Central memory CD8-positive, alpha-beta T cell (primary cell): ENCODE measurements at regions not wholly inside any gene's neighbourhood (a gene's known extent, or its start where the extent isn't known, plus 50 kb on each side); places are given as distances from the start of the nearest gene placed in this dataset.
"Not testable (repeated sequence)": the region's sequence is repeated elsewhere in the genome, so short reads cannot be mapped to it uniquely, and the experiment has no call there.

Source experiments
- ATAC-seq: fragments of 150-1000 bp; cut with Tn5 transposase; replicated peaks from 2 replicates; pipeline ENCODE4 v1.10.0; 2022; ENCODE audit warnings: mild to moderate bottlenecking, moderate FRiP score, moderate number of reproducible peaks; ENCODE audit not compliant: poor library complexity, severe bottlenecking; ENCODE audit errors: extremely low read depth
- DNase-seq, 2 donors: peaks; one replicate each; pipeline ENCODE4 v3.0.0; 2021; ENCODE audit warnings: low spot score in 2 of 2
- H3K27ac Mint-ChIP-seq: one replicate; pipeline ENCODE4 v1.8.0; 2022; ENCODE audit warnings: low read depth, mild to moderate bottlenecking, moderate library complexity, mixed read lengths
- H3K27me3 Mint-ChIP-seq: one replicate; pipeline ENCODE4 v1.8.0; 2022; ENCODE audit warnings: mixed read lengths
- H3K36me3 Mint-ChIP-seq: one replicate; pipeline ENCODE4 v1.8.0; 2022; ENCODE audit warnings: mild to moderate bottlenecking, moderate library complexity, mixed read lengths; ENCODE audit not compliant: insufficient read depth
- H3K4me1 Mint-ChIP-seq: one replicate; pipeline ENCODE4 v1.8.0; 2022; ENCODE audit warnings: mixed read lengths
- H3K4me3 Mint-ChIP-seq: one replicate; pipeline ENCODE4 v1.8.0; 2022; ENCODE audit warnings: mild to moderate bottlenecking, moderate library complexity, mixed read lengths
- H3K9me3 Mint-ChIP-seq: one replicate; pipeline ENCODE4 v1.8.0; 2022; ENCODE audit warnings: mixed read lengths

DNA sequence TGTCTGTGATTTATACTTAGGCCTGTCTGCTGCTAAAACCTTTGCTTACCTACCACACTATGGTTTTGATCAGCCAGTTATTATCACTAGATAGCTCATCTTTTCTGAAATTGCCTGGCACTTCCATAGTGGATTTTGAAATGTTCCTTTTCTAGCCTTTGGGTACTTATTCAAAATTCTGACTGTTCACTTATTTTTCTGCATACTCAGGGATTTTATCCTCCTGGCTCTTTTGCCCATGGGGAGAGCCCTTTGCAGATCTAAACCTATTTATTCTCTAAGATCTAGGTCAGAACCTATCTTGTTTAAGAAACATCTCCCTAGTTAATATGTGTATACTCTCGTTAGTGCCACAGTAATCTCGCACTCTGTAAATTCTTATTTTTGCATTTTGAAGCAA lies 103.5 kb upstream of the C9orf72 start:
- Mint-ChIP-seq H3K36me3 (no peaks in the 10 kb centered on the region), H3K9me3 (no peaks in the 10 kb centered on the region), H3K27me3 (peaks cover 23% of the 10 kb centered on the region), H3K4me1 (no peaks in the 10 kb centered on the region), H3K4me3 (no peak overlapping the region), H3K27ac (no peak overlapping the region)
- ATAC-seq, result no peak
- DNase-seq, result no peak

DNA sequence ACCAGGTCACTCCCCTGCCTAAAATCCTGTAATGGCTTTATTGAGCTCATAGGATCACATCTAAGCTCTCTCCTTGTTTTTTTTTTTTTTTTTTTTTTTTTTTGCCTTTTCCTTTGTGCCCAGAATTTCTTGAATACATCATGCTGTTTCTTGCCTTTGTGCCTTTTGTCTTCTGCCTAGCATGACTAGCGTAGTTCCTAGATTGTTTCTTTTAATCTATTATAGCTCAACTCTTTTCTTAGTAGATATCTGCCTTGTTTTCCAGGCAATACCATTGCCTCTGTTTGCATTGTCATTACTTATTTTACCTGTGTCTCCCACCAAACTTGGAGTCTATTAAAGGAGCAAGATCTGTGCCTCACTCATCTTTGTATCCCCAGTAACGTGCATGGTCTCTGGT lies 106.1 kb upstream of the C9orf72 start:
- no peak overlapping the region for H3K27ac Mint-ChIP-seq
- no peaks in the 10 kb centered on the region for H3K9me3 Mint-ChIP-seq
- ATAC-seq, result no peak

DNA sequence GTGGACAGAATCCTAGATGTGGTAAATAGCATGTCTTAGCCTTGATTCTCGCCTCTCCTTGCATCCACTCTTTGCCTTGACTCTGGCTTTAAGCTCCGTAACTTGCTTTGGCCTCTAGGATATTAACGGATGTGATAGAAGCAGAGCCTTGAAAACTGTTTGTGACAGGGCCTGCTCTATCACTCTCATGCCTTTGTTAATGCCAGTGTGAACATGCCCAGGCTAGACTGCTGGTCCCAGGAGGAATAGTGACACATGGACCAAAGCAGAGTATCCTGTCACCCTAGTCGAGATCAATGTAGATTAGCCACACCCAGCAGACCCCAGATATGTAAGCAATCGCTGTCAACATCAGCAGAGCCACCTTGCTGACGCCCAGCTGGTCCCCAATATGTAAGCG lies 109.9 kb upstream of the C9orf72 start:
- Mint-ChIP-seq H3K27ac (no peak overlapping the region), H3K9me3 (no peaks in the 10 kb centered on the region), H3K36me3 (no peaks in the 10 kb centered on the region), H3K4me1 (no peaks in the 10 kb centered on the region), H3K27me3 (peaks cover 11% of the 10 kb centered on the region), H3K4me3 (no peak overlapping the region)
- ATAC-seq (no peak), DNase-seq (no peak)

More for the DNA sequence above, 106.1 kb upstream of the C9orf72 start:
- Mint-ChIP-seq H3K4me3 (no peak overlapping the region), H3K4me1 (no peaks in the 10 kb centered on the region), H3K27me3 (peaks cover 12% of the 10 kb centered on the region), H3K36me3 (no peaks in the 10 kb centered on the region)
- no peak for DNase-seq

DNA sequence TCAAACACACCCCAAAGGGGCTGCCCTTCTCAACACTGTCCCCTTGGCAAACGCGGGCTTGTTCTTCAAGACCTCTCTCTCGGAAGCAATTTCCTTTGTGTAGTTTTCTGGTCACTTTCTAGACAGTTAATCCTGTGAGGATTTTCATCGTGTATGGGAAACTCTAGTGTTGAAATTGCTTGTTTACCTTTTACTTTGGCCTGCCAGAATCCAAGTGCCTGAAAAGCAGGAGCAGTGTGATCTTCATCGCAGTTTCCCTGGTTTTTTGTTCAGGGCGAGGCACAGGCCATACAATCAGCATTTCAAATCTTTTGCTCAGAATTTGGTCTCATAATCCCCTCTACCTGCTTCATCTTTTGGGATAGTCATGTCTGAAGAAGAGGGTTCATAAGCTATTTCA lies 115.7 kb upstream of the C9orf72 start:
- H3K4me3 Mint-ChIP-seq, result no peak overlapping the region
- H3K4me1 Mint-ChIP-seq, result no peaks in the 10 kb centered on the region
- ATAC-seq, result no peak
- H3K9me3 Mint-ChIP-seq, result peaks cover 4% of the 10 kb centered on the region
- no peak for DNase-seq
- no peaks in the 10 kb centered on the region for H3K36me3 Mint-ChIP-seq
- H3K27ac Mint-ChIP-seq, result no peak overlapping the region
- peaks cover 20% of the 10 kb centered on the region for H3K27me3 Mint-ChIP-seq

DNA sequence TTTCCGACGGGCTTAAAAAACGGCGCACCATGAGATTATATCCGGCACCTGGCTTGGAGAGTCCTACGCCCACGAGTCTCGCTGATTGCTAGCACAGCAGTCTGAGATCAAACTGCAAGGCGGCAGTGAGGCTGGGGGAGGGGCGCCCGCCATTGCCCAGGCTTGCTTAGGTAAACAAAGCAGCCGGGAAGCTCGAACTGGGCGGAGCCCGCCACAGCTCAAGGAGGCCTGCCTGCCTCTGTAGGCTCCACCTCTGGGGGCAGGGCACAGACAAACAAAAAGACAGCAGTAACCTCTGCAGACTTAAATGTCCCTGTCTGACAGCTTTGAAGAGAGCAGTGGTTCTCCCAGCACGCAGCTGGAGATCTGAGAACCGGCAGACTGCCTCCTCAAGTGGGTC lies 117.5 kb upstream of the C9orf72 start:
- not testable (repeated sequence) for H3K4me3 Mint-ChIP-seq, H3K36me3 Mint-ChIP-seq, DNase-seq, H3K4me1 Mint-ChIP-seq, ATAC-seq, H3K9me3 Mint-ChIP-seq, H3K27ac Mint-ChIP-seq
- peaks cover 20% of the 10 kb centered on the region for H3K27me3 Mint-ChIP-seq

DNA sequence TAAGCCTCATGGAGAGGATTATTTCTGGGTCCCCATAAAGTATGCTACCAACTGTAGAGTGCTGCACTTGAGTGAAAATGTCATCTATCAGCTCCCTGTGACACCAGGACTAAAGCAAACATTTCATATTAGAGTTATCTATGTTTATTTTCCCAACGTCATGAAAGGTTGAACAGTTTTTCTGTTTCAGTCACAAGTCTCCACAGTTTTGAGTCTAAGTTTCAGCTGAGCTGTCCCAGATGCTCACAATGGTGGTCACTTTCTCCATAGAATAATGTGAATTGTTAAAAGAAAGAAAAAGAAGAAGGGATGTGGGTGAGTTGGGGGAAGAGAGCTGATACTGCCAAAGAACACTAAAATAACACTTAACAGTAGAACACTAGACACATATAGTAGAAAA lies 126.3 kb upstream of the C9orf72 start:
- H3K4me3 Mint-ChIP-seq, result no peak overlapping the region
- ATAC-seq (no peak), DNase-seq (no peak)
- no peaks in the 10 kb centered on the region for H3K4me1 Mint-ChIP-seq
- H3K27ac Mint-ChIP-seq, result no peak overlapping the region
- H3K9me3 Mint-ChIP-seq, result no peaks in the 10 kb centered on the region
- H3K27me3 Mint-ChIP-seq, result no peaks in the 10 kb centered on the region
- H3K36me3 Mint-ChIP-seq, result no peaks in the 10 kb centered on the region

DNA sequence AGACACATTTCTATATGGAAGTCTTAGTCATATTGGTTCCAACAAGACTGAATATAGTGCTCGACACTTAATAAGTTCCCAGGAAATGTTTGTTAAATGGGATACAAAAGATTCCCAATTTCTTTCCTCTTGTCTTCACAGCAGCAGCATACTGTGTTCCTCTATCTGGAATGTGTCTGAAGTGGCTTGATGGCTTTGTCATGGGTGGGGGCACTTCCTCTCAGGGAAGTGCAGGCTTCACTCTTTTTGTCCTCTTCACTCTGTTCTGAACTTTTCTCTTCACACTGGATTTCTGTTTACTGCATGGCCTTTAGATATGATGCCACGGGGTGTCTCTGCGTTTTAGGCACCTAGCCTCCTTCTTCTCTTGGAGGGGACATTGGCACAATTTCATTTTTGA lies 127.7 kb upstream of the C9orf72 start:
- Mint-ChIP-seq H3K4me3 (no peak overlapping the region), H3K27me3 (no peaks in the 10 kb centered on the region), H3K9me3 (no peaks in the 10 kb centered on the region), H3K27ac (no peak overlapping the region), H3K4me1 (no peaks in the 10 kb centered on the region), H3K36me3 (no peaks in the 10 kb centered on the region)
- DNase-seq (no peak), ATAC-seq (no peak)

DNA sequence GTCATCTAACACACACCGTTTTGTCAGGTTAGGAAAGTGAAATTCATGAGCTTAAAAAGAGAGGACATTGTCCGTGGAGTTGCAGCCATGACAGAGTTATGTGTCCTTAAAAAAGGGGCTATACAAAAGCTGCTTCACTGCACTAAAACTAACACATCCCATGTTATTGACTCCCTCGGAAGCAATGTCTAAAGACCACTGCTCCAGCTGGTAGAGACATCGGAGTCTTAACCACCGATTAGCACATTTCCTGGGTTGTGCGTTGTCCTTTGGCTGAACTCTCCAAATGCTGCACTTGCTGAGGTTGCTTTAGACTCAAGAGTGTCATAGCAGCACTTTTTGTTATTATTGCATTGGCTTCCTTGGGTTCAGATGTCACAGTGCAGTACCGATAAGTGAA lies 128.3 kb upstream of the C9orf72 start:
- no peaks in the 10 kb centered on the region for H3K4me1 Mint-ChIP-seq
- H3K4me3 Mint-ChIP-seq, result no peak overlapping the region
- H3K36me3 Mint-ChIP-seq, result no peaks in the 10 kb centered on the region
- H3K27me3 Mint-ChIP-seq, result no peaks in the 10 kb centered on the region
- no peak overlapping the region for H3K27ac Mint-ChIP-seq
- ATAC-seq, result no peak
- no peak for DNase-seq
- H3K9me3 Mint-ChIP-seq, result no peaks in the 10 kb centered on the region

DNA sequence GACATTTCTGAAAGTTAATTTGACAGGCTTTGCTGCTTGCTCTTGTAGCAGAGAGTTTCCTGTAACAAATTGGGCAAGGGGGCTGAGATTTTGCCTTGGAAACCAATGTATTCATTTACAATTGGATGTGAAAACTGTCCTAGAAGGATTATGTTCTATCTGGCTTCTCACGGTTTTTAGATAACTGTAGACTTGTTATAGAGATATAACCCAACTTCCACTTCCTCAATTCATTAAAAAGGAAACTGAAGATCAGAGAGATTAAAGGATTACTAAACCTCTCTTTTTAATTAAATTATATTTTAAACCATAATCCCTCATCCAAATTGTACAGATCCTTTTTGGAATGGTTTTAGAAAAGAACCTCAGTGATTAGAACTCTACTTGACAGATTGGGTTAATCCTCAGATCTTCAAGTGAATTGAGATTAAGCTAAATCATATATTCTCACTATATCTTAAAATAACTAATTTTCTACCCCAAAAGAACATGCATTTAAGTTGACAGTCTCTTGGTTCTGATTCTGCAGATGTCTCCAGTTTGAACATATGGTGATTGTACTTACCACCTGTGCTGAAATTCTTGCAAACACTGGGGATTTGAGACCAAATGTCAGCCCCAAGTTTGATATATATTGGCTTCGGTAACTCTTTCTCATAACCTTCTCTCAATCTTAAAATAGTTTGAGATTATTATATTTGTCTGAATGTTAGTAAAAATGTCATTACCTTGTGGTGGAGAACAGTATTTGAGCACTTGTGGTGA lies 130.1 kb upstream of the C9orf72 start:
- Mint-ChIP-seq H3K9me3 (peaks cover 10% of the 10 kb centered on the region), H3K36me3 (no peaks in the 10 kb centered on the region), H3K27ac (no peak overlapping the region), H3K27me3 (no peaks in the 10 kb centered on the region), H3K4me1 (no peaks in the 10 kb centered on the region), H3K4me3 (no peak overlapping the region)
- ATAC-seq (no peak), DNase-seq (no peak)

DNA sequence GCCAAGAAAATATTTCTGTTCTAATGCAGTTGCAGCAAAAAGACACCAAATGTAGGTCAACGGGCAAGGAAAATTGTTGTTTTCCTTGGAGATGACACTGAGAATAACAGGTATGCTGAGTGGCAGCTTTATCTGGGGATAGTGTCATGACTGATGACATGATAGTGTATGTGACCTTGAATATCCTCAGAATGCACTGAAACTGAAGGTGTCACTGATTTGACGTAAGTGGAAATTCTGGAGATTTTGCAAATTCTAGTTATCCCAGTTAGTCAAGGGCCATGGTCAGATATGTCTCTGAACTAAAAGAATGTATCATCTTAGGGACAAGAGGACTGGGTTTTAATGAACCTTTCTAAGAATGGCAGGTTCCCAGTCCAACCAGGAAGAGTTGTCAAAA lies 138.0 kb upstream of the C9orf72 start:
- H3K9me3 Mint-ChIP-seq, result peaks cover 21% of the 10 kb centered on the region
- ATAC-seq (no peak), DNase-seq (no peak)
- no peak overlapping the region for H3K27ac Mint-ChIP-seq
- no peak overlapping the region for H3K4me3 Mint-ChIP-seq
- peaks cover 12% of the 10 kb centered on the region for H3K27me3 Mint-ChIP-seq
- no peaks in the 10 kb centered on the region for H3K36me3 Mint-ChIP-seq
- no peaks in the 10 kb centered on the region for H3K4me1 Mint-ChIP-seq

DNA sequence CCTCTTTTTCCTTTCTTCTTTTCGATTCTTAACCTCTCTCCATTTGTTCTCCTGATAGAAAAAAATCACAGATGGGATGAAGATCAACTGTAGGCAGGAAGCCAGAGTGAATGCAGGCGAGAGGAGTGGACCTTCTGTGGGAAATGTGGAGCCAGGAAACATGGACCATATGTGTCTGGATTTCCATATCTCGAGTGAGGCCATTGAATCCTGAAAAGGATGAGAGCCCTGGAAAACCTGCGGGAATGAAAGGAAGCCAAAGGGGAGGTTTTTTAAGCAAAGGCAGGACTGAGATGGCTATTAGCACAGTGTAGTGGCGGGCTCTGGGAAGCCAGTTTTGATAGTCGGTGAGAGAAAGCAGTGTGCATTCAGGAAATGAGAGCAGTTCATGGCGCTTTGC lies 139.5 kb upstream of the C9orf72 start:
- Mint-ChIP-seq H3K36me3 (no peaks in the 10 kb centered on the region), H3K4me1 (no peaks in the 10 kb centered on the region), H3K4me3 (no peak overlapping the region), H3K27me3 (peaks cover 23% of the 10 kb centered on the region), H3K9me3 (peaks cover 17% of the 10 kb centered on the region), H3K27ac (no peak overlapping the region)
- ATAC-seq, result no peak
- DNase-seq, result no peak

DNA sequence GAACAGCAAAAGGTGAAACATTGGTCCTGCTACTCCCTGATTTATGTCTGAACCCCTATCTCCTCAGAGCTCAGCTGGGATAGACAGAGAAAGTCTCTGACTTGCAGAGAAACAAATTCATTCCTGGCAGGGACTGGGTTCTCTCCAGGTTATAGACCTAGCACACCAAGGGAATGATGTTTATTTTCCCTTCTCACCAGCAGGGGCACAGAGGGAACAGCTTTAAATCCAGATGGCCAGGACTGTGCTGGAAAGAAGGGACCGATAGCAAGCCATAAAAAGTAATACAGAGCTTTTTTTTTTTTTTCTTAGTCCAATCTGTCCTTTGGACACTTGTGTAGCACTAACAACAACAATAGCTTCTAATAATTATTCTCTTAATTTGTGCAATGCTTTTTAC lies 141.1 kb upstream of the C9orf72 start:
- DNase-seq, result no peak
- no peak overlapping the region for H3K27ac Mint-ChIP-seq

DNA sequence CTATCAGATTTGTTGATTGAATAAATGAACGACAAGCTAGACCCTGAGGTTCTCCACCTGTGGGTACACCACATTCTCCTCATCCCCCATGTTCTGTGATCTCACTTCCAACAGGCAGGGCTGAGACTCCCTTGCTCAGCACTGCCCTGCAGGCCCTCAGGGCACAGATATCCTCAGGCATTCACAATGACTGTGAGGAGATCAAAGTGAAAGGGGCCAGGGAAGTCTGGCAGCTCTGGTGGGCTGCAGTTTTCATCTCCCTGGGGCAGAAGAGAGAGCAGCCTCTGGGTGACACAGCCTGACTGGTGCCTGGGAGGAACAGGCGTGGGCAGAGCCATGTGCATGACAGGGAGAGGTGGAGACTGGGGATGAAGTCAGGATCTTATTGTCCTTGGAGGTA lies 142.4 kb upstream of the C9orf72 start:
- ATAC-seq, result no peak
- Mint-ChIP-seq H3K27ac (no peak overlapping the region), H3K4me1 (no peaks in the 10 kb centered on the region), H3K9me3 (peaks cover 5% of the 10 kb centered on the region), H3K4me3 (no peak overlapping the region), H3K36me3 (no peaks in the 10 kb centered on the region), H3K27me3 (peaks cover 23% of the 10 kb centered on the region)
- DNase-seq, result no peak

More for the DNA sequence above, 141.1 kb upstream of the C9orf72 start:
- Mint-ChIP-seq H3K4me3 (no peak overlapping the region), H3K9me3 (peaks cover 8% of the 10 kb centered on the region), H3K4me1 (no peaks in the 10 kb centered on the region), H3K27me3 (peaks cover 23% of the 10 kb centered on the region), H3K36me3 (no peaks in the 10 kb centered on the region)
- ATAC-seq, result no peak
